ENCODE measurements at regions not wholly inside any gene's neighbourhood (a gene's known extent, or its start where the extent isn't known, plus 50 kb on each side); places are given as distances from the start of the nearest gene placed in this dataset.

DNA sequence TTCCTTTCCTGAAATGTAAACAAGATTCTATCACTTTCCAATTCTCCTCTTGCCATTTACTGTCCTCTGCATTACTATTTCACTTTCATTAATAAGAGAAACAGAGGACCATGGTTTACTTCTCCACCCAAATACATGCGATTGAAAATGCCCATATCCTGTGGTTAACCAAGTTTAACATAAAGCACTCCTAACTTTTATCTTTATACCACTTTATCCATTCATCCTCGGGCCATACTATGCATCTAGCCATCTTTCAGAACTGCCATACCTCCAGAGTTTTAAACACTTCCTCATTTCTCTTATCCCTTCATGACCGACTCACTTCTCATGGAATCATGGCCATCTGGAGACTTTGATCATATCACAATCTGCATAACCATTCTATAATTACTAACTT, 1182.3 kb downstream of the CNTNAP5 start:
- TF ChIP-seq, protein P1, sequence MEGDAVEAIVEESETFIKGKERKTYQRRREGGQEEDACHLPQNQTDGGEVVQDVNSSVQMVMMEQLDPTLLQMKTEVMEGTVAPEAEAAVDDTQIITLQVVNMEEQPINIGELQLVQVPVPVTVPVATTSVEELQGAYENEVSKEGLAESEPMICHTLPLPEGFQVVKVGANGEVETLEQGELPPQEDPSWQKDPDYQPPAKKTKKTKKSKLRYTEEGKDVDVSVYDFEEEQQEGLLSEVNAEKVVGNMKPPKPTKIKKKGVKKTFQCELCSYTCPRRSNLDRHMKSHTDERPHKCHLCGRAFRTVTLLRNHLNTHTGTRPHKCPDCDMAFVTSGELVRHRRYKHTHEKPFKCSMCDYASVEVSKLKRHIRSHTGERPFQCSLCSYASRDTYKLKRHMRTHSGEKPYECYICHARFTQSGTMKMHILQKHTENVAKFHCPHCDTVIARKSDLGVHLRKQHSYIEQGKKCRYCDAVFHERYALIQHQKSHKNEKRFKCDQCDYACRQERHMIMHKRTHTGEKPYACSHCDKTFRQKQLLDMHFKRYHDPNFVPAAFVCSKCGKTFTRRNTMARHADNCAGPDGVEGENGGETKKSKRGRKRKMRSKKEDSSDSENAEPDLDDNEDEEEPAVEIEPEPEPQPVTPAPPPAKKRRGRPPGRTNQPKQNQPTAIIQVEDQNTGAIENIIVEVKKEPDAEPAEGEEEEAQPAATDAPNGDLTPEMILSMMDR (IDR thresholded peaks at IDR 0.05) = no peak
- TF ChIP-seq POLR2AphosphoS5 (IDR thresholded peaks at IDR 0.05; ENCODE audit: insufficient read depth in 1 of 2, low read depth in 1 of 2) = no peak
